ENCODE measurements at regions not wholly inside any gene's neighbourhood (a gene's known extent, or its start where the extent isn't known, plus 50 kb on each side); places are given as distances from the start of the nearest gene placed in this dataset.

GRCh38 chr7:1367501-1368183 is 91.6 kb downstream of the MICALL2 start:
- no peak for TF ChIP-seq POLR2AphosphoS5 (IDR thresholded peaks at IDR 0.05)
- no peak for TF ChIP-seq POLR2A (IDR thresholded peaks at IDR 0.05)
